Keratinocyte (primary cell): ENCODE measurements at regions not wholly inside any gene's neighbourhood (a gene's known extent, or its start where the extent isn't known, plus 50 kb on each side); places are given as distances from the start of the nearest gene placed in this dataset.

Experiments
- DNase-seq: peaks from one replicate; pipeline ENCODE4 v3.0.0-alpha.2; 2011; ENCODE audit warnings: low read depth, missing footprints, low spot score
- FAIRE-seq: peaks from 2 replicates; lab custom pipeline; 2011; peaks lifted over from hg19 to GRCh38; lab: Jason Lieb, UNC
- H2AFZ ChIP-seq: 2 replicates; pipeline ENCODE4 v1.6.0; 2012; ENCODE audit warnings: low read length, control low read depth, inconsistent platforms; ENCODE audit not compliant: control insufficient read depth
- H3K27ac ChIP-seq: 2 replicates; pipeline ENCODE4 v1.5.1; 2011; ENCODE audit warnings: low read length; ENCODE audit not compliant: control insufficient read depth, insufficient read depth
- H3K27me3 ChIP-seq: 3 replicates; pipeline ENCODE4 v1.6.0; 2011; ENCODE audit warnings: low read length; ENCODE audit not compliant: control insufficient read depth, insufficient read depth; ENCODE audit errors: extremely low read depth
- H3K36me3 ChIP-seq, 2 experiments: 2 replicates in 1 of 2; 3 replicates in 1 of 2; pipeline ENCODE4 v1.5.1; 2011; ENCODE audit warnings: low read length in 2 of 2, mild to moderate bottlenecking in 1 of 2; ENCODE audit not compliant: control insufficient read depth in 2 of 2, insufficient read depth in 2 of 2; ENCODE audit errors: extremely low read depth in 1 of 2
- H3K4me1 ChIP-seq: 3 replicates; pipeline ENCODE4 v1.5.1; 2011; ENCODE audit warnings: low read length; ENCODE audit not compliant: control insufficient read depth, insufficient read depth; ENCODE audit errors: extremely low read depth
- H3K4me2 ChIP-seq: 3 replicates; pipeline ENCODE4 v1.6.0; 2011; ENCODE audit warnings: low read depth, low read length; ENCODE audit not compliant: control insufficient read depth, insufficient read depth; ENCODE audit errors: extremely low read depth
- H3K4me3 ChIP-seq, 3 experiments: fragments of 200-600 bp in 1 of 3; sonication (generic) in 1 of 3; 2 replicates in 2 of 3; 3 replicates in 1 of 3; pipeline ENCODE4 v1.5.1; 2011 to 2016; ENCODE audit warnings: low read length in 3 of 3, mild to moderate bottlenecking in 3 of 3, control low read depth in 2 of 3, inconsistent platforms in 1 of 3, low read depth in 1 of 3, mixed read lengths in 1 of 3, mixed run types in 1 of 3, moderate library complexity in 1 of 3; ENCODE audit not compliant: control insufficient read depth in 2 of 3, insufficient read depth in 2 of 3; ENCODE audit errors: extremely low read depth in 1 of 3
- H3K79me2 ChIP-seq: 2 replicates; pipeline ENCODE4 v1.6.0; 2012; ENCODE audit warnings: low read length; ENCODE audit not compliant: control insufficient read depth, insufficient read depth
- H3K9ac ChIP-seq: 3 replicates; pipeline ENCODE4 v1.6.0; 2011; ENCODE audit warnings: low read length; ENCODE audit not compliant: control insufficient read depth, insufficient read depth; ENCODE audit errors: extremely low read depth
- H3K9me1 ChIP-seq: 3 replicates; pipeline ENCODE4 v1.6.0; 2011; ENCODE audit warnings: low read length; ENCODE audit not compliant: control insufficient read depth, insufficient read depth; ENCODE audit errors: extremely low read depth
- H3K9me3 ChIP-seq: 2 replicates; pipeline ENCODE4 v1.5.1; 2012; ENCODE audit warnings: low read depth, low read length; ENCODE audit not compliant: control insufficient read depth
- H4K20me1 ChIP-seq: 3 replicates; pipeline ENCODE4 v1.6.0; 2011; ENCODE audit warnings: low read length; ENCODE audit not compliant: control insufficient read depth, insufficient read depth; ENCODE audit errors: extremely low read depth
- CTCF ChIP-seq, 3 experiments: IDR thresholded peaks in 1 of 3; conservative IDR thresholded peaks in 1 of 3; optimal IDR thresholded peaks in 1 of 3; 2 replicates in 2 of 3; 3 replicates in 1 of 3; pipeline versions ENCODE3 to v1.5.1; 2011; ENCODE audit warnings: low read length in 3 of 3, mild to moderate bottlenecking in 3 of 3, moderate library complexity in 2 of 3, control low read depth in 1 of 3, inconsistent platforms in 1 of 3; ENCODE audit not compliant: insufficient read depth in 2 of 3; ENCODE audit errors: extremely low read depth in 1 of 3
- EZH2 ChIP-seq: IDR thresholded peaks from one replicate; pipeline ENCODE4 v1.6.1; 2012; ENCODE audit warnings: inconsistent platforms, mild to moderate bottlenecking, low read length, moderate library complexity
- dilution Hi-C: fragments of 300-500 bp; cut with MboI; formaldehyde crosslinking; loops from one replicate; pipeline ENCODE4 v1.7.0; 2020; ENCODE audit warnings: low sequenced_read_pairs; ENCODE audit not compliant: extremely low pct_ligation_motif_present

GRCh38 chr3:197438906-197439305, 116.9 kb downstream of the BDH1 start:
- no peak for FAIRE-seq
- dilution Hi-C loops, result no loop called here

GRCh38 chr3:197435426-197435825, 120.3 kb downstream of the BDH1 start:
- H4K20me1 ChIP-seq, result no peaks in the 10 kb centered on the region

More at GRCh38 chr3:197438906-197439305, 116.9 kb downstream of the BDH1 start:
- Histone ChIP-seq H3K9me1 (no peaks in the 10 kb centered on the region), H3K9me3 (no peaks in the 10 kb centered on the region), H3K9ac (no peak overlapping the region), H3K36me3 (no peaks in the 10 kb centered on the region), H3K27me3 (no peaks in the 10 kb centered on the region), H3K4me1 (no peaks in the 10 kb centered on the region), H4K20me1 (no peaks in the 10 kb centered on the region), H2AFZ (no peak overlapping the region), H3K4me2 (no peak overlapping the region), H3K79me2 (no peaks in the 10 kb centered on the region), H3K4me3 (no peak overlapping the region), H3K27ac (no peak overlapping the region)
- TF ChIP-seq CTCF (optimal IDR thresholded peaks at IDR 0.05 in 1 of 3, IDR thresholded peaks at IDR 0.05 in 1 of 3, conservative IDR thresholded peaks at IDR 0.05 in 1 of 3; ENCODE audit: extremely low read depth in 1 of 3, insufficient read depth in 2 of 3, low read length in 3 of 3) (no peak), EZH2 (no peak)
- no peak for DNase-seq

More at GRCh38 chr3:197435426-197435825, 120.3 kb downstream of the BDH1 start:
- no peak overlapping the region for H3K9ac ChIP-seq
- no peaks in the 10 kb centered on the region for H3K4me1 ChIP-seq
- no peak overlapping the region for H2AFZ ChIP-seq
- no peaks in the 10 kb centered on the region for H3K9me3 ChIP-seq
- TF ChIP-seq CTCF (optimal IDR thresholded peaks at IDR 0.05 in 1 of 3, IDR thresholded peaks at IDR 0.05 in 1 of 3, conservative IDR thresholded peaks at IDR 0.05 in 1 of 3; ENCODE audit: extremely low read depth in 1 of 3, insufficient read depth in 2 of 3, low read length in 3 of 3) (no peak), EZH2 (no peak)
- H3K79me2 ChIP-seq, result no peaks in the 10 kb centered on the region
- dilution Hi-C loops, result no loop called here
- H3K4me2 ChIP-seq, result no peak overlapping the region
- H3K4me3 ChIP-seq, result no peak overlapping the region
- no peaks in the 10 kb centered on the region for H3K9me1 ChIP-seq
- H3K27me3 ChIP-seq, result no peaks in the 10 kb centered on the region
- no peak overlapping the region for H3K27ac ChIP-seq
- no peak for FAIRE-seq
- H3K36me3 ChIP-seq, result no peaks in the 10 kb centered on the region
- DNase-seq, result no peak
